ENCODE measurements at regions not wholly inside any gene's neighbourhood (a gene's known extent, or its start where the extent isn't known, plus 50 kb on each side); places are given as distances from the start of the nearest gene placed in this dataset.

GRCh38 chr7:85535974-85536729 is 349.3 kb upstream of the SEMA3D start:
- CTCF ChIA-PET: no interaction called here
- H3K4me2 ChIP-seq: no peak overlapping the region
- DNase-seq (ENCODE audit: low read depth in 1 of 2, low spot score in 1 of 2) (no peak), FAIRE-seq (no peak), ATAC-seq (no peak)
- TF ChIP-seq FOXS1 (CRISPR knock-in tag; IDR thresholded peaks at IDR 0.05) (no peak), CTCF (IDR thresholded peaks at IDR 0.05) (no peak), RARB (CRISPR knock-in tag; IDR thresholded peaks at IDR 0.05) (no peak), POLR2AphosphoS2 (conservative IDR thresholded peaks at IDR 0.05; ENCODE audit: low read length) (no peak), EHF (CRISPR knock-in tag; IDR thresholded peaks at IDR 0.05) (no peak), BCL3 (IDR thresholded peaks at IDR 0.05) (no peak), JUN (IDR thresholded peaks at IDR 0.05) (no peak), GATA3 (IDR thresholded peaks at IDR 0.05; ENCODE audit: borderline replicate concordance) (no peak), E2F6 (IDR thresholded peaks at IDR 0.05; ENCODE audit: borderline replicate concordance, low read depth) (no peak), TP53 (CRISPR knock-in tag; IDR thresholded peaks at IDR 0.05) (no peak), RNF2 (IDR thresholded peaks at IDR 0.05; ENCODE audit: borderline replicate concordance, low read depth) (no peak), ZSCAN20 (CRISPR knock-in tag; IDR thresholded peaks at IDR 0.05) (no peak), PHF8 (IDR thresholded peaks at IDR 0.05; ENCODE audit: borderline replicate concordance, low read depth) (no peak), NFE2L2 (conservative IDR thresholded peaks at IDR 0.05; ENCODE audit: low read length) (no peak), RAD21 (conservative IDR thresholded peaks at IDR 0.05 in 1 of 2, IDR thresholded peaks at IDR 0.05 in 1 of 2) (no peak)
- TF ChIP-seq, protein P1, sequence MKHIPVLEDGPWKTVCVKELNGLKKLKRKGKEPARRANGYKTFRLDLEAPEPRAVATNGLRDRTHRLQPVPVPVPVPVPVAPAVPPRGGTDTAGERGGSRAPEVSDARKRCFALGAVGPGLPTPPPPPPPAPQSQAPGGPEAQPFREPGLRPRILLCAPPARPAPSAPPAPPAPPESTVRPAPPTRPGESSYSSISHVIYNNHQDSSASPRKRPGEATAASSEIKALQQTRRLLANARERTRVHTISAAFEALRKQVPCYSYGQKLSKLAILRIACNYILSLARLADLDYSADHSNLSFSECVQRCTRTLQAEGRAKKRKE (CRISPR knock-in tag; IDR thresholded peaks at IDR 0.05; ENCODE audit: low read depth): no peak
- no peaks in the 10 kb centered on the region for H3K4me1 ChIP-seq
- POLR2A ChIA-PET: no interaction called here
- H3K9me3 ChIP-seq: no peaks in the 10 kb centered on the region
- H3K27ac ChIP-seq: no peak overlapping the region
- no peak overlapping the region for H3K4me3 ChIP-seq
- 50% methylated on average over 3 of the region's 3 CpGs for WGBS (ENCODE audit: missing lambda C conversion rate)

DNA sequence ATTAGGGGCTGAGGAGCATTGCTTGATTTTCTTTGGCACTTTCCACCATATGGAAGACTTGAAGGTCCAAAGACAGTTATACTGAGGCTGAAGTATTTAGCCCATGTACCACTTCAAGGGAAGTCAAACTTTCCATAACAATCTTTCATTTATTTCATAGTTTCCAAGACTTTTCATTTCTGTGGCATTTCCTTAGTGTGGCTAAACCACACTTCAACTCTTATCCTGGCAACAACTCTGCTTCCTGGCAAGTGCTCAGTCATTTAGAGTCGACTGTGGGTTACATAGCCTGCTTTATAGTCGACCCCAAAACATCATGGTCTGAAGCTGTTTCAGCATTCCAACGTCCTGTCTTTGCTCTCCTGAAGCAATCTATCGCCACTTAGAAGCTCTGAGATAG is 343.0 kb upstream of the SEMA3D start:
- ATAC-seq (no peak), DNase-seq (ENCODE audit: low read depth in 1 of 2, low spot score in 1 of 2) (no peak), FAIRE-seq (no peak)
- Histone ChIP-seq H3K4me3 (no peak overlapping the region), H3K4me2 (no peak overlapping the region), H3K4me1 (no peaks in the 10 kb centered on the region), H3K9me3 (no peaks in the 10 kb centered on the region), H3K27ac (no peak overlapping the region)
- no peak for TF ChIP-seq MAFK (IDR thresholded peaks at IDR 0.05; ENCODE audit: partially characterized antibody)
- ChIA-PET CTCF (no interaction called here), POLR2A (no interaction called here)
- WGBS (ENCODE audit: missing lambda C conversion rate): 15% methylated on average over 4 of the region's 4 CpGs

GRCh38 chr7:85529201-85529600 is 342.3 kb upstream of the SEMA3D start:
- H3K4me3 ChIP-seq: no peak overlapping the region
- H3K4me1 ChIP-seq: no peaks in the 10 kb centered on the region
- CTCF ChIA-PET: interaction anchor here (0.9 kb wide), 1 partner anchor 25 kb away, joined by 5 read pairs; no protein-coding TSS in a partner anchor
- whole genome bisulfite sequencing (ENCODE audit: missing lambda C conversion rate): 48% methylated on average over 3 of the region's 3 CpGs
- no peaks in the 10 kb centered on the region for H3K9me3 ChIP-seq
- ATAC-seq: no peak
- no peak for FAIRE-seq
- no peak overlapping the region for H3K27ac ChIP-seq
- POLR2A ChIA-PET: no interaction called here
- no peak for DNase-seq (ENCODE audit: low read depth in 1 of 2, low spot score in 1 of 2)
- no peak overlapping the region for H3K4me2 ChIP-seq
- no peak for TF ChIP-seq MYC (IDR thresholded peaks at IDR 0.05; ENCODE audit: borderline replicate concordance, low read length)
- no peak for TF ChIP-seq RNF2 (IDR thresholded peaks at IDR 0.05; ENCODE audit: borderline replicate concordance, low read depth)
- TF ChIP-seq BCL3 (IDR thresholded peaks at IDR 0.05): no peak
- TF ChIP-seq JUN (IDR thresholded peaks at IDR 0.05): no peak
- no peak for TF ChIP-seq HOXA7 (CRISPR knock-in tag; IDR thresholded peaks at IDR 0.05)
- TF ChIP-seq CHD4 (IDR thresholded peaks at IDR 0.05; ENCODE audit: borderline replicate concordance): no peak
- TF ChIP-seq HEYL (CRISPR knock-in tag; IDR thresholded peaks at IDR 0.05): no peak
- no peak for TF ChIP-seq E2F6 (IDR thresholded peaks at IDR 0.05; ENCODE audit: borderline replicate concordance, low read depth)
- TF ChIP-seq, protein P1 (CRISPR knock-in tag; IDR thresholded peaks at IDR 0.05; ENCODE audit: low read depth): no peak
- no peak for TF ChIP-seq ZFP36 (IDR thresholded peaks at IDR 0.05; ENCODE audit: borderline replicate concordance, partially characterized antibody)
- TF ChIP-seq NPAS2 (CRISPR knock-in tag; IDR thresholded peaks at IDR 0.05; ENCODE audit: borderline replicate concordance): no peak
- no peak for TF ChIP-seq RARB (CRISPR knock-in tag; IDR thresholded peaks at IDR 0.05)
- no peak for TF ChIP-seq MAFK (IDR thresholded peaks at IDR 0.05; ENCODE audit: partially characterized antibody)
- TF ChIP-seq KDM5A (IDR thresholded peaks at IDR 0.05): no peak

Data from A549 (cell line).